Fibroblast of upper back skin (primary cell): ENCODE measurements at regions not wholly inside any gene's neighbourhood (a gene's known extent, or its start where the extent isn't known, plus 50 kb on each side); places are given as distances from the start of the nearest gene placed in this dataset.
A peak's percentile ranks its signal among the peaks of the same experiment; 100 is the strongest.
"Not testable (repeated sequence)": the region's sequence is repeated elsewhere in the genome, so short reads cannot be mapped to it uniquely, and the experiment has no call there.

ENCODE experiments used
- DNase-seq: peaks from one replicate; pipeline ENCODE4 v3.0.0-alpha.2; 2013

- DNase-seq = no peak
These were observed 53.5 kb downstream of the FSCB start for GRCh38 chr14:44453433-44454171.

GRCh38 chr14:44450232-44450631 lies 56.9 kb downstream of the FSCB start:
- not testable (repeated sequence) for DNase-seq

- DNase-seq = no peak
These were observed 57.4 kb downstream of the FSCB start for GRCh38 chr14:44449680-44450079.

- no peak for DNase-seq
These were observed 58.1 kb downstream of the FSCB start for GRCh38 chr14:44448951-44449358.

GRCh38 chr14:44446965-44447364 lies 60.1 kb downstream of the FSCB start:
- no peak for DNase-seq

GRCh38 chr14:44444454-44444853 lies 62.6 kb downstream of the FSCB start:
- DNase-seq = no peak

- no peak for DNase-seq
These were observed 68.1 kb downstream of the FSCB start for GRCh38 chr14:44438936-44439335.

- DNase-seq = no peak
These were observed 68.9 kb downstream of the FSCB start for GRCh38 chr14:44438221-44438620.

- no peak for DNase-seq
These were observed 70.6 kb downstream of the FSCB start for GRCh38 chr14:44436458-44436857.

GRCh38 chr14:44428231-44428945 lies 78.7 kb downstream of the FSCB start:
- DNase-seq = no peak

- DNase-seq = no peak
These were observed 84.4 kb downstream of the FSCB start for GRCh38 chr14:44422699-44423098.

- DNase-seq = peak; percentile 49
These were observed 86.9 kb downstream of the FSCB start for GRCh38 chr14:44420226-44420625.

- DNase-seq = no peak
These were observed 88.2 kb downstream of the FSCB start for GRCh38 chr14:44418856-44419255.

- no peak for DNase-seq
These were observed 89.3 kb downstream of the FSCB start for GRCh38 chr14:44417809-44418208.

GRCh38 chr14:44414646-44415045 lies 92.4 kb downstream of the FSCB start:
- DNase-seq = no peak

GRCh38 chr14:44412858-44413569 lies 94.1 kb downstream of the FSCB start:
- no peak for DNase-seq

GRCh38 chr14:44405011-44405486 lies 102.0 kb downstream of the FSCB start:
- peak; percentile 35 for DNase-seq

GRCh38 chr14:44404599-44404998 lies 102.5 kb downstream of the FSCB start:
- no peak for DNase-seq

GRCh38 chr14:44404036-44404435 lies 103.0 kb downstream of the FSCB start:
- peak; percentile 42 for DNase-seq

GRCh38 chr14:44403193-44403592 lies 103.9 kb downstream of the FSCB start:
- DNase-seq = no peak

GRCh38 chr14:44396226-44396625 lies 110.9 kb downstream of the FSCB start:
- DNase-seq = no peak

GRCh38 chr14:44392984-44393383 lies 114.1 kb downstream of the FSCB start:
- no peak for DNase-seq

- DNase-seq = no peak
These were observed 118.8 kb downstream of the FSCB start for GRCh38 chr14:44388306-44388705.

- DNase-seq = no peak
These were observed 121.2 kb downstream of the FSCB start for GRCh38 chr14:44385906-44386305.
